ENCODE measurements at regions not wholly inside any gene's neighbourhood (a gene's known extent, or its start where the extent isn't known, plus 50 kb on each side); places are given as distances from the start of the nearest gene placed in this dataset.

DNA sequence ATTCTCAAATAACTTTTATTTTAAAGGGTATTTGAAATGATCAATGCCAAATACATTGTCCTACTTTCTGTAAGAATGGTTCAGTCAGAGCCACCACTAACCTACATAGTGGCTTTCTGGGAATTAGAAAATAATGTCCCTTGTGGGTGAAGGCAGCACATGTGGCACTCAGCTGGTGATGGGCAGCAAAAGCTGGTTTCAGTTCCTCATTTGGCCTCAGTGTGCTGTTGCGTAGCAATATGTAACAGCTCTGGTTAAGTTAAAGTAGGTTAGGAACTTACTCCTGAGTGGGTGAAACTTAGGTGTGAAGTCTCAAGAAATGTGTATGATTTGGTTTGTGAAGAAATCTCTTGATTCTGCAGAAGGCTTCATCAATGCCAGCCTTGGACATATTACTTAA is 99.6 kb upstream of the SPEF2 start:
- Histone ChIP-seq H3K9ac (ENCODE audit: low read depth, low read length) (no peak overlapping the region), H2BK20ac (ENCODE audit: low read depth, low read length) (no peak overlapping the region), H3K27me3 (ENCODE audit: control insufficient read depth, insufficient read depth, low read length) (no peaks in the 10 kb centered on the region), H3K14ac (replicated peaks; ENCODE audit: low read depth, low read length) (no peak overlapping the region), H3K36me3 (ENCODE audit: control insufficient read depth, insufficient read depth, low read length) (no peaks in the 10 kb centered on the region), H2AK5ac (ENCODE audit: low read depth, low read length) (no peak overlapping the region), H4K8ac (ENCODE audit: low read depth in 2 of 2, low read length in 2 of 2) (no peak overlapping the region), H4K91ac (ENCODE audit: insufficient read depth, low read depth, low read length) (no peak overlapping the region), H2BK15ac (ENCODE audit: low read depth, low read length) (no peak overlapping the region), H2BK120ac (ENCODE audit: low read depth, low read length) (no peak overlapping the region), H3K9me3 (ENCODE audit: control insufficient read depth, insufficient read depth, low read length) (no peaks in the 10 kb centered on the region), H3K9me1 (ENCODE audit: insufficient read depth, low read length) (no peaks in the 10 kb centered on the region), H3K23ac (ENCODE audit: low read depth, low read length) (no peak overlapping the region), H3K4me2 (ENCODE audit: low read depth, low read length) (no peak overlapping the region), H3K4ac (ENCODE audit: low read depth, low read length) (no peak overlapping the region), H3K27ac (ENCODE audit: insufficient read depth, low read length) (no peak overlapping the region), H3K18ac (ENCODE audit: low read depth, low read length) (no peak overlapping the region), H3K56ac (ENCODE audit: extremely low read depth, insufficient read depth, low read length) (no peak overlapping the region), H4K5ac (ENCODE audit: low read depth, low read length) (no peak overlapping the region), H3K79me1 (ENCODE audit: low read depth in 1 of 2, low read length in 2 of 2) (no peaks in the 10 kb centered on the region), H3K4me1 (ENCODE audit: control insufficient read depth, insufficient read depth, low read length) (no peaks in the 10 kb centered on the region), H2BK5ac (ENCODE audit: low read depth, low read length, poor library complexity, severe bottlenecking) (no peak overlapping the region), H2AFZ (replicated peaks; ENCODE audit: low read length, poor library complexity) (no peak overlapping the region), H4K20me1 (ENCODE audit: insufficient read depth, low read length) (no peaks in the 10 kb centered on the region), H3K4me3 (ENCODE audit: insufficient read depth, low read depth, low read length) (no peak overlapping the region), H2AK9ac (replicated peaks; ENCODE audit: low read depth, low read length, poor library complexity) (no peak overlapping the region)
- BruUV-seq (replicated peaks): no TSS peak
- DNase-seq: no peak
- POLR2A ChIA-PET (ENCODE audit: unreplicated experiment): no interaction called here
- in situ Hi-C loops (cut with MboI; ENCODE audit: low sequenced_read_pairs) (no loop called here), dilution Hi-C loops (cut with HindIII; ENCODE audit: low sequenced_read_pairs, unreplicated experiment) (no loop called here), intact Hi-C loops (cut with micrococcal nuclease) (no loop called here)
- WGBS, 2 experiments (ENCODE audit: extremely low coverage in 2 of 2, insufficient read length in 1 of 2): no CpG with 5 or more reads among the region's 1 CpG
- ATAC-seq (ENCODE audit: low read depth): no peak
- CTCF ChIA-PET: no interaction called here
- TF ChIP-seq POLR2A (IDR thresholded peaks at IDR 0.05; ENCODE audit: low read depth, low read length): no peak
- TF ChIP-seq BHLHE40 (IDR thresholded peaks at IDR 0.05; ENCODE audit: low read depth, low read length): no peak
- no peak for TF ChIP-seq CEBPB (IDR thresholded peaks at IDR 0.05; ENCODE audit: low read depth, low read length)

All from IMR-90 (cell line).